Right atrium auricular region (tissue), 2 donors: ENCODE measurements at regions not wholly inside any gene's neighbourhood (a gene's known extent, or its start where the extent isn't known, plus 50 kb on each side); places are given as distances from the start of the nearest gene placed in this dataset.

Experiments used
- DNase-seq: peaks from one replicate; pipeline ENCODE4 v3.0.0-alpha.2; 2019; ENCODE audit warnings: low spot score
- H3K27ac ChIP-seq, 2 donors: fragments of 200-600 bp; sonication (generic); 1 replicate in 1 of 2; 2 replicates in 1 of 2; pipeline ENCODE4 v1.5.1; 2016 to 2019
- H3K27me3 ChIP-seq, 2 donors: fragments of 200-600 bp; sonication (generic); one replicate each; pipeline versions ENCODE4 v1.5.1 to v1.6.0; 2017 to 2019
- H3K36me3 ChIP-seq: fragments of 200-600 bp; sonication (generic); one replicate; pipeline ENCODE4 v1.5.1; 2016
- H3K4me1 ChIP-seq, 2 donors: fragments of 200-600 bp; sonication (generic); one replicate each; pipeline versions ENCODE4 v1.5.1 to v1.6.0; 2017 to 2019
- H3K4me3 ChIP-seq, 2 donors: fragments of 200-600 bp; sonication (generic); 1 replicate in 1 of 2; 2 replicates in 1 of 2; pipeline ENCODE4 v1.5.1; 2017 to 2019; ENCODE audit warnings: mild to moderate bottlenecking in 1 of 2, moderate library complexity in 1 of 2
- H3K9me3 ChIP-seq, 2 donors: fragments of 200-600 bp; sonication (generic); one replicate each; pipeline ENCODE4 v1.5.1; 2019
- TF ChIP-seq, protein P1 (sequence below), 2 donors: fragments of 200-600 bp; sonication (generic); IDR thresholded peaks; one replicate each; pipeline ENCODE4 v1.5.1; 2019; ENCODE audit warnings: antibody characterized with exemption in 2 of 2

DNA sequence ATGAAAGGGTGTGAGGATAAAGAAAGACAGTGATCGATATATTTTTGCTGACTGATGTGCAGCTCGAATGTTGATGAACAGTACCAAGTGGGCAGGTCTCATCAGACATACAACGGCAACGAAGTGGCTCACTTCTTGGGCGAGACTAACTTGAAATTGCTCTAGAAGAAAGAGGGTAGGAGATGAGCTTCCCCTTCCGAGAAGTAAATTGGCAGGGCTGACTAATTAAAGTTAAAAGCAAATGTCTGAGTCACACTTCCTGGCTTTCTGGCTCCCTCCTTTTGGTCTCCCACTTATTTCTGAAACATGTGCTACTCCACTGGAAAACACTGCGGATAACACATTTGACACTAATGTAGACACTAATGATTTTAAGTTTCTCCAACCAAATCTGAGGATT lies 228.3 kb downstream of the ABHD5 start:
- Histone ChIP-seq H3K4me1 (no peaks in the 10 kb centered on the region), H3K27me3 (no peaks in the 10 kb centered on the region), H3K4me3 (no peak overlapping the region), H3K27ac (no peak overlapping the region), H3K9me3 (peaks cover 0 to 7% of the 10 kb centered on the region in 2 donors), H3K36me3 (no peaks in the 10 kb centered on the region)
- TF ChIP-seq, protein P1, sequence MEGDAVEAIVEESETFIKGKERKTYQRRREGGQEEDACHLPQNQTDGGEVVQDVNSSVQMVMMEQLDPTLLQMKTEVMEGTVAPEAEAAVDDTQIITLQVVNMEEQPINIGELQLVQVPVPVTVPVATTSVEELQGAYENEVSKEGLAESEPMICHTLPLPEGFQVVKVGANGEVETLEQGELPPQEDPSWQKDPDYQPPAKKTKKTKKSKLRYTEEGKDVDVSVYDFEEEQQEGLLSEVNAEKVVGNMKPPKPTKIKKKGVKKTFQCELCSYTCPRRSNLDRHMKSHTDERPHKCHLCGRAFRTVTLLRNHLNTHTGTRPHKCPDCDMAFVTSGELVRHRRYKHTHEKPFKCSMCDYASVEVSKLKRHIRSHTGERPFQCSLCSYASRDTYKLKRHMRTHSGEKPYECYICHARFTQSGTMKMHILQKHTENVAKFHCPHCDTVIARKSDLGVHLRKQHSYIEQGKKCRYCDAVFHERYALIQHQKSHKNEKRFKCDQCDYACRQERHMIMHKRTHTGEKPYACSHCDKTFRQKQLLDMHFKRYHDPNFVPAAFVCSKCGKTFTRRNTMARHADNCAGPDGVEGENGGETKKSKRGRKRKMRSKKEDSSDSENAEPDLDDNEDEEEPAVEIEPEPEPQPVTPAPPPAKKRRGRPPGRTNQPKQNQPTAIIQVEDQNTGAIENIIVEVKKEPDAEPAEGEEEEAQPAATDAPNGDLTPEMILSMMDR (IDR thresholded peaks at IDR 0.05) = no peak
- DNase-seq = no peak

DNA sequence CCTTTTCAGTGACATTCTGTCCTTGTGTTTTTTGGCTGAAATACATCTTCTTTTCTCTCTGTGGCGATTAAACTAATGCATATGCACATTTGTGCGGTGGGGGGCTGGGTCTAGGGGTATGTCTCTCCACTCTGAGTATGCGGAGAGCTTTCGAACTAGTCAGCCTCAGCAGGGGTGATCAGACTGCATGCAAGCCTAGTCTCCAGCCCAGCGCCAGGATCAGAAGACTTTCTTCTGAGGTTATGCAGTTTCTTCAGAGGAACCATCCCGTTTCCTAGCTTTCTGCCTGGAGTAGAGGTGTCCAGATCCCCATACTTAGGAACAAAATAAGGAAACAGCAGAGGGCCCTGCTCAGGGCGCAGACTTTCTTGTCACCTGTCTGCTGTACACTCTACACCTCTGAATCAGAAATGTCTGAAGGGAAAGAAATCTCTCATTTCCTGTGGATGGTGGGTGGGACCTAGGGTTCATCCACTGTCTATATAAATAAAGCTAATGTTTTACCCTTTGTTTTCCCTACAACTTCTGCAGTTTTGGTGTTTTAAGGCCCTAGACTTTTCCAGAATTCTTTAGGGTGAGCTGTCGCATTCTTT lies 230.4 kb downstream of the ABHD5 start:
- Histone ChIP-seq H3K27me3 (no peaks in the 10 kb centered on the region), H3K36me3 (no peaks in the 10 kb centered on the region), H3K4me3 (no peak overlapping the region), H3K9me3 (peaks cover 0 to 7% of the 10 kb centered on the region in 2 donors), H3K27ac (no peak overlapping the region), H3K4me1 (no peaks in the 10 kb centered on the region)
- no peak for DNase-seq
- TF ChIP-seq, protein P1 (IDR thresholded peaks at IDR 0.05) = no peak

DNA sequence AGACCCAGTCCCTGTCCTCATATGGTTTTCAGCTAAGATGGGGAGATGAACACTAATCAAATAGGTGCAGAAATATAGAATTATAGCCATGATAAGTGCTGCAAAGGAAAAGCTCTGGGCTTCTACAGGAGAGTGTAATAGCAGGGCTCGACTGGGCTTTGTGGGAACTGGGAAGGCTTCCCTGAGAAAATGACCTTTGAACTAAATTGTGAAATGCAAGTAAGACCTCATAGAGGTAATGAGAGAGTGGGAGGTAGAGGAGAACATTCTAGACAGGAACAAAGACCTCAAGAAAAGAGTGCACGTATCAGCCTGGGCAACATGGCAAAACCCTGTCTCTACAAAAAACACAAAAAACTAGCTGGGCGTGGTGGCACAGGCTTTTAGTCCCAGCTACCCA lies 231.6 kb downstream of the ABHD5 start:
- Histone ChIP-seq H3K27ac (no peak overlapping the region), H3K27me3 (no peaks in the 10 kb centered on the region), H3K4me3 (no peak overlapping the region), H3K9me3 (no peaks in the 10 kb centered on the region), H3K36me3 (no peaks in the 10 kb centered on the region), H3K4me1 (no peaks in the 10 kb centered on the region)
- no peak for DNase-seq
- TF ChIP-seq, protein P1 (IDR thresholded peaks at IDR 0.05) = no peak

DNA sequence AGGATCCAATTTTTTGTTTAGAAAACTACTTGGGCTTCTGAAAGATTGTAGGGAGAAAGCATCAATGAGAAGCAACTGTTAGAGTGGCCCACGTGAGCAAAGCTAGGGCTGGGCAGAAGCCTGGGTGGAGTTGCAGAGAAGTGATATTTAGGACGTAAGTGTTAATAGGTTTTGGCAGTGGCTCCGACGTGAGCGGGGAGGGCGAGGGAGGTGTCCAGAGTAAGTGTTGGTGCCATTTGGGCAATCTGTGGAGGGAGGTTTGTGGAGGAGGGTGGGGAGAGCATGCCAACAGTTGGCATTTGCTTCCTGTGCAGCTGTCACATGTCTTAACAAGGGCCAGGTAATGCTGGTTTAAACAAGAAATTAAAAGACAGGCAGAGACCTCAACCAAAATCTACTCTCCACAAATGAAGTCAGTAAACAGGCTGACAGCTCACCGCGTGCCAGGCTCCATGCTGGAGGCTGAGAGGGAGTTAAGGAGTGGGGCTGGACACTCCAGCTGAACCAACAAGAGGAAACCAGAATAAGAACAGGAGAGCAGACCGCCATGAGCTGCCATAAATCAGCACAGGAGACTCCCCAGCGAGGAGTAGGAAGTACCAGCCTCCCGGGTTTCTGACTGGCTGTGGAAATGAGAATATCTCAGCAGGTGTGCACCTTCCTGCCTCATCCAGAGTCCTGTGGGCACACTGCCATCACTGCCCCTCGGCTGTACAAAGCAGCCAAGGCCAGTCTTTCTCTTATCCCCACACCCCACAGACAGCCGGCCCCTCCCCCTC lies 232.6 kb downstream of the ABHD5 start:
- H3K27me3 ChIP-seq = no peaks in the 10 kb centered on the region
- H3K4me3 ChIP-seq = no peak overlapping the region
- no peaks in the 10 kb centered on the region for H3K9me3 ChIP-seq
- DNase-seq = no peak
- no peaks in the 10 kb centered on the region for H3K4me1 ChIP-seq
- H3K36me3 ChIP-seq = no peaks in the 10 kb centered on the region
- TF ChIP-seq, protein P1 (IDR thresholded peaks at IDR 0.05) = no peak
- no peak overlapping the region for H3K27ac ChIP-seq

DNA sequence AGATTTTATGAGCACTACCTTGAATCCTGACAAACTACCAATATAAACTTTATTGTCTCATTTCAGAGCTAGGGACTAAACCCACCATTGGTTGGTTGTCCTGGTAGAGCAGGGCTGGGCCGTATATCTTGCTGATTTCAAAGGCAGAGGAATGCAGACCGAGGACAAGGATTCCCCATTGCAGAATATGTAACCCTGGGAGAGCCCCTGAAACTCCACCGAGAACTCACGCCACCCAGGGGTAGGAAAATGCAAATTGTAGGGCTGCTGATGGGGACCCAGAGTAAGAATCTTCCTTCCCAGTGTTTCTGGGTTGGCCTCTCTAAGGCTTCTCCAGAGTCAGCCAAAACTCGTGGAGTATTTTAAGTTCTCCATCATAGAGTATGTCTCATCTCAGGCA lies 235.3 kb downstream of the ABHD5 start:
- TF ChIP-seq, protein P1 (IDR thresholded peaks at IDR 0.05) = no peak
- Histone ChIP-seq H3K36me3 (no peaks in the 10 kb centered on the region), H3K27ac (no peak overlapping the region), H3K4me1 (no peaks in the 10 kb centered on the region), H3K4me3 (no peak overlapping the region), H3K9me3 (no peaks in the 10 kb centered on the region), H3K27me3 (no peaks in the 10 kb centered on the region)
- no peak for DNase-seq
